A549 (cell line): ENCODE measurements at regions not wholly inside any gene's neighbourhood (a gene's known extent, or its start where the extent isn't known, plus 50 kb on each side); places are given as distances from the start of the nearest gene placed in this dataset.

Experiments used
- ATAC-seq, 2 experiments: fragments of 200-7000 bp in 1 of 2; fragments of >200 bp in 1 of 2; cut with Nextera tagmentation in 1 of 2; cut with Tn5 transposase in 1 of 2; 3 replicates each; pipeline versions ENCODE4 v1.8.0 to v1.9.1; 2018 to 2020; ENCODE audit warnings: mild to moderate bottlenecking in 1 of 2, moderate library complexity in 1 of 2
- CTCF ChIA-PET: fragments of 300-600 bp; sonication (Branson Sonifier 250); formaldehyde crosslinking; extraction: SDS; loops from one replicate; lab custom pipeline; 2021; ENCODE audit warnings: antibody characterized with exemption, inconsistent platforms; lab: Yijun Ruan, JAX
- POLR2A ChIA-PET: fragments of 350-600 bp; formaldehyde crosslinking; extraction: SDS; loops from one replicate; lab custom pipeline; 2021; ENCODE audit warnings: antibody characterized with exemption, inconsistent platforms; lab: Yijun Ruan, JAX
- DNase-seq, 2 experiments: peaks; one replicate each; pipeline versions ENCODE4 v3.0.0 to v3.0.0-alpha.2; 2011 to 2016; ENCODE audit warnings: low read depth in 1 of 2, low spot score in 1 of 2
- FAIRE-seq: peaks from 2 replicates; lab custom pipeline; 2011; peaks lifted over from hg19 to GRCh38; lab: Jason Lieb, UNC
- H3K27ac ChIP-seq, 2 experiments: fragments of >200 bp; sonication (Bioruptor Twin); formaldehyde crosslinking; 3 replicates each; pipeline ENCODE4 v1.5.1; 2016 to 2017
- H3K4me1 ChIP-seq: fragments of >200 bp; sonication (Bioruptor Twin); formaldehyde crosslinking; 3 replicates; pipeline ENCODE4 v1.6.1; 2016
- H3K4me2 ChIP-seq: fragments of >200 bp; sonication (Bioruptor Twin); formaldehyde crosslinking; 3 replicates; pipeline ENCODE4 v1.6.1; 2016
- H3K4me3 ChIP-seq: fragments of >200 bp; sonication (Bioruptor Twin); formaldehyde crosslinking; 3 replicates; pipeline ENCODE4 v1.5.1; 2016
- H3K9me3 ChIP-seq: fragments of >200 bp; sonication (Bioruptor Twin); formaldehyde crosslinking; 3 replicates; pipeline ENCODE4 v1.6.1; 2016
- CBX8 ChIP-seq: fragments of 200-600 bp; sonication (generic); IDR thresholded peaks from 2 replicates; pipeline ENCODE4 v1.6.1; 2016
- CHD4 ChIP-seq: fragments of 200-600 bp; sonication (generic); IDR thresholded peaks from 2 replicates; pipeline ENCODE4 v1.6.1; 2016; ENCODE audit warnings: antibody characterized with exemption, mild to moderate bottlenecking, borderline replicate concordance
- EP300 ChIP-seq, 2 experiments: fragments of >200 bp; sonication (Bioruptor Twin); formaldehyde crosslinking; IDR thresholded peaks; 2 replicates in 1 of 2; 3 replicates in 1 of 2; pipeline ENCODE4 v1.6.1; 2016 to 2017
- ESRRA ChIP-seq: fragments of 150-350 bp; IDR thresholded peaks from 2 replicates; pipeline ENCODE4 v1.6.1; 2014; ENCODE audit warnings: mild to moderate bottlenecking, low read length, borderline replicate concordance
- HDAC2 ChIP-seq: fragments of 200-600 bp; sonication (generic); IDR thresholded peaks from 2 replicates; pipeline ENCODE4 v1.6.1; 2016
- HEYL ChIP-seq: fragments of 250-450 bp; sonication (Bioruptor Pico); IDR thresholded peaks from 2 replicates; pipeline ENCODE4 v1.8.0; 2021; ENCODE audit warnings: mild to moderate bottlenecking, moderate library complexity
- HOXA7 ChIP-seq: fragments of 250-450 bp; sonication (Bioruptor Pico); IDR thresholded peaks from 2 replicates; pipeline ENCODE4 v1.5.0; 2020; ENCODE audit warnings: mild to moderate bottlenecking, moderate library complexity
- NFE2L2 ChIP-seq: fragments of 150-350 bp; conservative IDR thresholded peaks from 2 replicates; pipeline ENCODE4 v1.6.1; 2014; ENCODE audit warnings: low read length
- NPAS2 ChIP-seq: fragments of 250-450 bp; sonication (Bioruptor Pico); IDR thresholded peaks from 2 replicates; pipeline ENCODE4 v1.8.0; 2022; ENCODE audit warnings: mild to moderate bottlenecking, moderate library complexity, borderline replicate concordance
- POLR2A ChIP-seq: IDR thresholded peaks from 2 replicates; pipeline ENCODE4 v1.6.1; 2012; ENCODE audit warnings: mild to moderate bottlenecking, low read length
- POLR2AphosphoS2 ChIP-seq: conservative IDR thresholded peaks from 2 replicates; pipeline ENCODE4 v1.6.1; 2012; ENCODE audit warnings: low read length, improper control_type of control experiment, inconsistent platforms
- RCOR1 ChIP-seq: fragments of 150-350 bp; IDR thresholded peaks from 2 replicates; pipeline ENCODE4 v1.6.1; 2014; ENCODE audit warnings: antibody characterized with exemption, low read length, low read depth
- REST ChIP-seq: fragments of 200-600 bp; sonication (generic); IDR thresholded peaks from 2 replicates; pipeline ENCODE4 v1.6.1; 2016; ENCODE audit warnings: antibody characterized with exemption, mild to moderate bottlenecking, moderate library complexity
- ZFP36 ChIP-seq: fragments of 450-650 bp; IDR thresholded peaks from 2 replicates; pipeline ENCODE4 v1.6.1; 2014; ENCODE audit warnings: borderline replicate concordance; ENCODE audit not compliant: partially characterized antibody
- WGBS: methylation state at CpG from one replicate; pipeline ENCODE4 v1.1.6; 2017; ENCODE audit errors: missing lambda C conversion rate; 5-methylcytosine and 5-hydroxymethylcytosine counted together
- TF ChIP-seq, protein P1 (sequence below): fragments of 450-650 bp; IDR thresholded peaks from 2 replicates; pipeline ENCODE4 v1.6.1; 2014; ENCODE audit warnings: antibody characterized with exemption
- TF ChIP-seq, protein P2 (sequence below): fragments of >200 bp; sonication (Bioruptor Twin); formaldehyde crosslinking; IDR thresholded peaks from 2 replicates; pipeline ENCODE4 v1.6.1; 2016
- TF ChIP-seq, protein P3 (sequence below): IDR thresholded peaks from 2 replicates; pipeline ENCODE4 v1.6.1; 2012

GRCh38 chr13:111609631-111610030 is 289.2 kb downstream of the TEX29 start:
- ChIA-PET CTCF (no interaction called here), POLR2A (no interaction called here)
- FAIRE-seq (no peak), ATAC-seq (no peak), DNase-seq (no peak)
- Histone ChIP-seq H3K9me3 (no peaks in the 10 kb centered on the region), H3K4me2 (no peak overlapping the region), H3K4me1 (no peaks in the 10 kb centered on the region), H3K27ac (no peak overlapping the region), H3K4me3 (no peak overlapping the region)
- WGBS = 7% methylated on average over 7 of the region's 9 CpGs
- TF ChIP-seq EP300 (IDR thresholded peaks at IDR 0.05) = no peak
- TF ChIP-seq, protein P1, sequence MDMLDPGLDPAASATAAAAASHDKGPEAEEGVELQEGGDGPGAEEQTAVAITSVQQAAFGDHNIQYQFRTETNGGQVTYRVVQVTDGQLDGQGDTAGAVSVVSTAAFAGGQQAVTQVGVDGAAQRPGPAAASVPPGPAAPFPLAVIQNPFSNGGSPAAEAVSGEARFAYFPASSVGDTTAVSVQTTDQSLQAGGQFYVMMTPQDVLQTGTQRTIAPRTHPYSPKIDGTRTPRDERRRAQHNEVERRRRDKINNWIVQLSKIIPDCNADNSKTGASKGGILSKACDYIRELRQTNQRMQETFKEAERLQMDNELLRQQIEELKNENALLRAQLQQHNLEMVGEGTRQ = no peak
- TF ChIP-seq, protein P2, sequence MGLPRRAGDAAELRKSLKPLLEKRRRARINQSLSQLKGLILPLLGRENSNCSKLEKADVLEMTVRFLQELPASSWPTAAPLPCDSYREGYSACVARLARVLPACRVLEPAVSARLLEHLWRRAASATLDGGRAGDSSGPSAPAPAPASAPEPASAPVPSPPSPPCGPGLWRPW = no peak
- no peak for TF ChIP-seq HEYL (CRISPR knock-in tag)
- no peak for TF ChIP-seq POLR2A
- no peak for TF ChIP-seq ZFP36
- TF ChIP-seq POLR2AphosphoS2 = no peak
- no peak for TF ChIP-seq NPAS2 (CRISPR knock-in tag)
- TF ChIP-seq HOXA7 (CRISPR knock-in tag) = no peak
- TF ChIP-seq CHD4 = no peak
- no peak for TF ChIP-seq ESRRA

- 16% methylated on average over 4 of the region's 4 CpGs for WGBS
Measured at GRCh38 chr13:111610081-111610480, 289.6 kb downstream of the TEX29 start.

More at GRCh38 chr13:111610081-111610480, 289.6 kb downstream of the TEX29 start:
- ChIA-PET POLR2A (no interaction called here), CTCF (no interaction called here)
- H3K4me1 ChIP-seq = no peaks in the 10 kb centered on the region
- FAIRE-seq (no peak), DNase-seq (no peak), ATAC-seq (no peak)
- no peak overlapping the region for H3K4me3 ChIP-seq
- no peak overlapping the region for H3K27ac ChIP-seq
- no peak for TF ChIP-seq POLR2AphosphoS2
- TF ChIP-seq RCOR1 = no peak
- TF ChIP-seq HDAC2 = no peak
- no peak for TF ChIP-seq NFE2L2
- no peak for TF ChIP-seq REST
- no peak for TF ChIP-seq CBX8
- no peak for TF ChIP-seq ZFP36
- TF ChIP-seq, protein P3, sequence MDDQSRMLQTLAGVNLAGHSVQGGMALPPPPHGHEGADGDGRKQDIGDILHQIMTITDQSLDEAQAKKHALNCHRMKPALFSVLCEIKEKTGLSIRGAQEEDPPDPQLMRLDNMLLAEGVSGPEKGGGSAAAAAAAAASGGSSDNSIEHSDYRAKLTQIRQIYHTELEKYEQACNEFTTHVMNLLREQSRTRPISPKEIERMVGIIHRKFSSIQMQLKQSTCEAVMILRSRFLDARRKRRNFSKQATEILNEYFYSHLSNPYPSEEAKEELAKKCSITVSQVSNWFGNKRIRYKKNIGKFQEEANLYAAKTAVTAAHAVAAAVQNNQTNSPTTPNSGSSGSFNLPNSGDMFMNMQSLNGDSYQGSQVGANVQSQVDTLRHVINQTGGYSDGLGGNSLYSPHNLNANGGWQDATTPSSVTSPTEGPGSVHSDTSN = no peak
- H3K4me2 ChIP-seq = no peak overlapping the region
- no peaks in the 10 kb centered on the region for H3K9me3 ChIP-seq
